IMR-90 (cell line): ENCODE measurements at regions not wholly inside any gene's neighbourhood (a gene's known extent, or its start where the extent isn't known, plus 50 kb on each side); places are given as distances from the start of the nearest gene placed in this dataset.

Experiments used
- MAFK ChIP-seq: IDR thresholded peaks from 2 replicates; pipeline ENCODE4 v1.6.1; 2012; ENCODE audit warnings: low read depth, low read length, improper control_type of control experiment
- MXI1 ChIP-seq: IDR thresholded peaks from 2 replicates; pipeline ENCODE4 v1.6.1; 2012; ENCODE audit warnings: low read depth, mild to moderate bottlenecking, low read length, moderate library complexity, borderline replicate concordance
- POLR2A ChIP-seq: IDR thresholded peaks from 2 replicates; pipeline ENCODE4 v1.6.1; 2012; ENCODE audit warnings: mild to moderate bottlenecking, low read depth, low read length
- RAD21 ChIP-seq: IDR thresholded peaks from 2 replicates; pipeline ENCODE4 v1.6.1; 2012; ENCODE audit warnings: low read length, improper control_type of control experiment
- RCOR1 ChIP-seq: IDR thresholded peaks from 2 replicates; pipeline ENCODE4 v1.6.1; 2012; ENCODE audit warnings: mild to moderate bottlenecking, low read length, improper control_type of control experiment; ENCODE audit not compliant: insufficient replicate concordance
- TF ChIP-seq, protein P1 (sequence below): conservative IDR thresholded peaks from 2 replicates; pipeline ENCODE4 v1.5.1; 2012; ENCODE audit warnings: mild to moderate bottlenecking, low read depth, low read length, improper control_type of control experiment

DNA sequence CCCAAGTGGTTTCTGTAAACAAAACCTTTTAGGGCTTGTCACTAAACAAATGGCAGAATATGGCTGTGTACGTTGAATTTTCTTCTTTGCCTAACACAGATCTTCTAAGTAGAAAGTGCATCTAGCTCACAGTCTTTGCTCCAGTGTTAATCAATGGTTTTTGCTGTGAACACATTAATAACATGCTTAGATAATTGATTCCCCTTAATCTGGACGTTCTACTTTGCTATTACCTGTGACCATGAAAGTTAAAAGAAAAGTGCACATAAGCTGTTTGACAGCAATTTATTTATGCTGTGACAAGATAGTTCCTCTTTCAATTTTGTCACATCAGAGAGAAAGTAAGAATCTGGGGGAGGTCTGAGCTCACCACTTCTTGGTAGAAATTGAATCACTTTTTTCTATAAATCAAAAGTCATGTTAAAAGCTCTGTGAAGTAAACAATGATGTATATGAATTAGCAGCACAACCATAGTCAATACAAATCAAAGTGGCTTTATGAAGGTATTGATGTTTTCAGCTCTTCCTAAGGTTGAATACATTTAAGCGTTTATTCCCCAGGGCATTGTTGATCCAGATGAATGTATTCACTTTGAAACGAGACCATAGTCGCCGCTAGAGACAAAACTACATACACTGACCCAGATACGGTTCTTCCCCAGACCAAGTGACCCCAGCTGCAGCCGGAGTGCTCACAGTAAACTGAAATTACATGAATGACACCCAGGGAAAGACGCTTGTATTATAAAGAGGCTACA is 174.6 kb upstream of the ZNF608 start:
- TF ChIP-seq RAD21: no peak
- TF ChIP-seq MXI1: no peak
- no peak for TF ChIP-seq POLR2A
- no peak for TF ChIP-seq RCOR1
- TF ChIP-seq, protein P1, sequence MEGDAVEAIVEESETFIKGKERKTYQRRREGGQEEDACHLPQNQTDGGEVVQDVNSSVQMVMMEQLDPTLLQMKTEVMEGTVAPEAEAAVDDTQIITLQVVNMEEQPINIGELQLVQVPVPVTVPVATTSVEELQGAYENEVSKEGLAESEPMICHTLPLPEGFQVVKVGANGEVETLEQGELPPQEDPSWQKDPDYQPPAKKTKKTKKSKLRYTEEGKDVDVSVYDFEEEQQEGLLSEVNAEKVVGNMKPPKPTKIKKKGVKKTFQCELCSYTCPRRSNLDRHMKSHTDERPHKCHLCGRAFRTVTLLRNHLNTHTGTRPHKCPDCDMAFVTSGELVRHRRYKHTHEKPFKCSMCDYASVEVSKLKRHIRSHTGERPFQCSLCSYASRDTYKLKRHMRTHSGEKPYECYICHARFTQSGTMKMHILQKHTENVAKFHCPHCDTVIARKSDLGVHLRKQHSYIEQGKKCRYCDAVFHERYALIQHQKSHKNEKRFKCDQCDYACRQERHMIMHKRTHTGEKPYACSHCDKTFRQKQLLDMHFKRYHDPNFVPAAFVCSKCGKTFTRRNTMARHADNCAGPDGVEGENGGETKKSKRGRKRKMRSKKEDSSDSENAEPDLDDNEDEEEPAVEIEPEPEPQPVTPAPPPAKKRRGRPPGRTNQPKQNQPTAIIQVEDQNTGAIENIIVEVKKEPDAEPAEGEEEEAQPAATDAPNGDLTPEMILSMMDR: no peak
- TF ChIP-seq MAFK: no peak
